MCF 10A (cell line): ENCODE measurements at regions not wholly inside any gene's neighbourhood (a gene's known extent, or its start where the extent isn't known, plus 50 kb on each side); places are given as distances from the start of the nearest gene placed in this dataset.

Source experiments
- BruUV-seq: library from RNA; stranded (reverse); fragments of 400-500 nt; replicated peaks from 2 replicates; lab custom pipeline; 2021; lab: Mats Ljungman, UMichigan
- CTCF ChIA-PET: fragments of 300-600 bp; sonication (Branson Sonifier 250); formaldehyde crosslinking; extraction: SDS; loops from one replicate; lab custom pipeline; 2021; ENCODE audit warnings: antibody characterized with exemption, inconsistent platforms; lab: Yijun Ruan, JAX
- POLR2A ChIA-PET: fragments of 300-600, 350-650 bp; sonication (Branson Sonifier 250); formaldehyde crosslinking; extraction: SDS; loops from one replicate; lab custom pipeline; 2020; ENCODE audit warnings: antibody characterized with exemption, inconsistent platforms; lab: Yijun Ruan, JAX
- DNase-seq: peaks from one replicate; pipeline ENCODE4 v3.0.0-alpha.2; 2018; ENCODE audit not compliant: unreplicated experiment
- H3K27ac Mint-ChIP-seq: one replicate; pipeline ENCODE4 v1.8.0; 2022; ENCODE audit warnings: mild to moderate bottlenecking, low read depth, mixed read lengths; ENCODE audit not compliant: unreplicated experiment
- H3K27me3 Mint-ChIP-seq: one replicate; pipeline ENCODE4 v1.8.0; 2022; ENCODE audit warnings: mixed read lengths; ENCODE audit not compliant: insufficient read depth, unreplicated experiment
- H3K36me3 Mint-ChIP-seq: one replicate; pipeline ENCODE4 v1.8.0; 2022; ENCODE audit warnings: mild to moderate bottlenecking, moderate library complexity, mixed read lengths; ENCODE audit not compliant: insufficient read depth, unreplicated experiment
- H3K4me1 Mint-ChIP-seq: one replicate; pipeline ENCODE4 v1.8.0; 2022; ENCODE audit warnings: mixed read lengths; ENCODE audit not compliant: insufficient read depth, unreplicated experiment
- H3K4me3 Mint-ChIP-seq: one replicate; pipeline ENCODE4 v1.8.0; 2022; ENCODE audit warnings: mild to moderate bottlenecking, moderate library complexity, mixed read lengths; ENCODE audit not compliant: unreplicated experiment
- H3K9me3 Mint-ChIP-seq: one replicate; pipeline ENCODE4 v1.8.0; 2022; ENCODE audit warnings: mixed read lengths; ENCODE audit not compliant: unreplicated experiment
- CTCF ChIP-seq: fragments of 200-600 bp; IDR thresholded peaks from one replicate; pipeline ENCODE4 v1.8.0; 2022; ENCODE audit warnings: antibody characterized with exemption, mild to moderate bottlenecking; ENCODE audit not compliant: unreplicated experiment
- intact Hi-C: fragments of 100-400 bp; cut with micrococcal nuclease; formaldehyde crosslinking; loops from 2 replicates; pipeline ENCODE4 v1.14.1; 2022

GRCh38 chr16:86632206-86632605 lies 53.9 kb downstream of the FOXL1 start:
- no peak for DNase-seq
- peaks cover 7% of the 10 kb centered on the region for H3K9me3 Mint-ChIP-seq
- no peak for TF ChIP-seq CTCF
- H3K4me1 Mint-ChIP-seq = peaks cover 10% of the 10 kb centered on the region
- intact Hi-C loops = no loop called here
- H3K4me3 Mint-ChIP-seq = no peak overlapping the region
- ChIA-PET POLR2A (no interaction called here), CTCF (interaction anchor here (0.7 kb wide), 1 partner anchor 354 kb away, joined by 3 read pairs; no protein-coding TSS in a partner anchor)
- no peak overlapping the region for H3K27ac Mint-ChIP-seq
- no peaks in the 10 kb centered on the region for H3K27me3 Mint-ChIP-seq
- no peaks in the 10 kb centered on the region for H3K36me3 Mint-ChIP-seq
- BruUV-seq = no TSS peak

- Mint-ChIP-seq H3K36me3 (no peaks in the 10 kb centered on the region), H3K9me3 (peaks cover 7% of the 10 kb centered on the region), H3K27me3 (no peaks in the 10 kb centered on the region), H3K4me3 (no peak overlapping the region), H3K27ac (no peak overlapping the region), H3K4me1 (peaks cover 10% of the 10 kb centered on the region)
- intact Hi-C loops = no loop called here
- TF ChIP-seq CTCF = no peak
- ChIA-PET CTCF (no interaction called here), POLR2A (no interaction called here)
- BruUV-seq = no TSS peak
- no peak for DNase-seq
These were observed 54.6 kb downstream of the FOXL1 start for GRCh38 chr16:86632944-86633343.

- Mint-ChIP-seq H3K4me1 (peaks cover 10% of the 10 kb centered on the region), H3K27me3 (no peaks in the 10 kb centered on the region), H3K4me3 (no peak overlapping the region), H3K9me3 (peaks cover 6% of the 10 kb centered on the region), H3K36me3 (no peaks in the 10 kb centered on the region), H3K27ac (no peak overlapping the region)
- BruUV-seq = no TSS peak
- ChIA-PET POLR2A (no interaction called here), CTCF (no interaction called here)
- TF ChIP-seq CTCF = no peak
- DNase-seq = peak; percentile 30
- intact Hi-C loops = no loop called here
These were observed 55.9 kb downstream of the FOXL1 start for GRCh38 chr16:86634292-86634691.

GRCh38 chr16:86635176-86635876 lies 57.0 kb downstream of the FOXL1 start:
- no peaks in the 10 kb centered on the region for H3K27me3 Mint-ChIP-seq
- H3K4me1 Mint-ChIP-seq = peaks cover 10% of the 10 kb centered on the region
- no TSS peak for BruUV-seq
- no peak for DNase-seq
- no peak overlapping the region for H3K27ac Mint-ChIP-seq
- no peak for TF ChIP-seq CTCF
- ChIA-PET POLR2A (no interaction called here), CTCF (interaction anchor here (0.6 to 0.8 kb wide), 2 partner anchors 15 to 491 kb away, joined by 3 read pairs; no protein-coding TSS in a partner anchor)
- H3K4me3 Mint-ChIP-seq = no peak overlapping the region
- no peaks in the 10 kb centered on the region for H3K9me3 Mint-ChIP-seq
- intact Hi-C loops = no loop called here
- no peaks in the 10 kb centered on the region for H3K36me3 Mint-ChIP-seq
